ENCODE measurements at regions not wholly inside any gene's neighbourhood (a gene's known extent, or its start where the extent isn't known, plus 50 kb on each side); places are given as distances from the start of the nearest gene placed in this dataset.

- H3K9ac ChIP-seq (ENCODE audit: insufficient read depth, low read length), result no peak overlapping the region
- H3K36me3 ChIP-seq (ENCODE audit: control insufficient read depth, insufficient read depth, low read length), result no peaks in the 10 kb centered on the region
- no peaks in the 10 kb centered on the region for H3K4me1 ChIP-seq (ENCODE audit: control insufficient read depth, extremely low read depth, insufficient read depth, low read length)
- H4K20me1 ChIP-seq (ENCODE audit: control insufficient read depth, extremely low read depth, insufficient read depth, low read length), result no peaks in the 10 kb centered on the region
- H3K27me3 ChIP-seq (ENCODE audit: control insufficient read depth, insufficient read depth, low read length), result peaks cover 48% of the 10 kb centered on the region
- no peaks in the 10 kb centered on the region for H3K79me2 ChIP-seq (ENCODE audit: control insufficient read depth, insufficient read depth, low read length)
- no peaks in the 10 kb centered on the region for H3K9me3 ChIP-seq (ENCODE audit: control insufficient read depth, insufficient read depth, low read depth, low read length)
- no peak overlapping the region for H3K4me3 ChIP-seq (replicated peaks in 1 of 4; ENCODE audit: control extremely low read depth in 1 of 4, insufficient read depth in 1 of 4, low read depth in 3 of 4, low read length in 4 of 4)
- peak; percentile 27 to 48 for DNase-seq (ENCODE audit: low read depth in 2 of 2)
- no peak overlapping the region for H3K27ac ChIP-seq (ENCODE audit: insufficient read depth, low read length)
- TF ChIP-seq CTCF (conservative IDR thresholded peaks at IDR 0.05 in 1 of 2, IDR thresholded peaks at IDR 0.05 in 1 of 2; ENCODE audit: low read depth in 1 of 2, low read length in 2 of 2), result peak; percentile 62 to 76
- TF ChIP-seq EZH2 (IDR thresholded peaks at IDR 0.05; ENCODE audit: low read length, missing control alignments), result peak; percentile 88
- H2AFZ ChIP-seq (ENCODE audit: low read length), result no peak overlapping the region
- no peak overlapping the region for H3K4me2 ChIP-seq (ENCODE audit: extremely low read depth, insufficient read depth, low read length)
These were observed 79.8 kb downstream of the RHCG start for GRCh38 chr15:89416339-89417183.

- Histone ChIP-seq H3K27me3 (ENCODE audit: control insufficient read depth, insufficient read depth, low read length) (peaks cover 65% of the 10 kb centered on the region), H3K4me2 (ENCODE audit: extremely low read depth, insufficient read depth, low read length) (no peak overlapping the region), H3K9ac (ENCODE audit: insufficient read depth, low read length) (no peak overlapping the region), H3K9me3 (ENCODE audit: control insufficient read depth, insufficient read depth, low read depth, low read length) (no peaks in the 10 kb centered on the region), H4K20me1 (ENCODE audit: control insufficient read depth, extremely low read depth, insufficient read depth, low read length) (no peaks in the 10 kb centered on the region), H3K79me2 (ENCODE audit: control insufficient read depth, insufficient read depth, low read length) (no peaks in the 10 kb centered on the region), H2AFZ (ENCODE audit: low read length) (no peak overlapping the region), H3K36me3 (ENCODE audit: control insufficient read depth, insufficient read depth, low read length) (no peaks in the 10 kb centered on the region), H3K27ac (ENCODE audit: insufficient read depth, low read length) (no peak overlapping the region), H3K4me1 (ENCODE audit: control insufficient read depth, extremely low read depth, insufficient read depth, low read length) (no peaks in the 10 kb centered on the region), H3K4me3 (replicated peaks in 1 of 4; ENCODE audit: control extremely low read depth in 1 of 4, insufficient read depth in 1 of 4, low read depth in 3 of 4, low read length in 4 of 4) (no peak overlapping the region)
- no peak for TF ChIP-seq CTCF (conservative IDR thresholded peaks at IDR 0.05 in 1 of 2, IDR thresholded peaks at IDR 0.05 in 1 of 2; ENCODE audit: low read depth in 1 of 2, low read length in 2 of 2)
- DNase-seq (ENCODE audit: low read depth in 2 of 2), result no peak
These were observed 79.9 kb upstream of the POLG start for GRCh38 chr15:89414571-89414970.

GRCh38 chr15:89413877-89414276 is 79.3 kb upstream of the POLG start:
- DNase-seq (ENCODE audit: low read depth in 2 of 2), result no peak
- no peak overlapping the region for H2AFZ ChIP-seq (ENCODE audit: low read length)
- TF ChIP-seq CTCF (conservative IDR thresholded peaks at IDR 0.05 in 1 of 2, IDR thresholded peaks at IDR 0.05 in 1 of 2; ENCODE audit: low read depth in 1 of 2, low read length in 2 of 2) (no peak), EZH2 (IDR thresholded peaks at IDR 0.05; ENCODE audit: low read length, missing control alignments) (no peak)
- no peak overlapping the region for H3K4me3 ChIP-seq (replicated peaks in 1 of 4; ENCODE audit: control extremely low read depth in 1 of 4, insufficient read depth in 1 of 4, low read depth in 3 of 4, low read length in 4 of 4)
- H3K27ac ChIP-seq (ENCODE audit: insufficient read depth, low read length), result no peak overlapping the region
- H3K9ac ChIP-seq (ENCODE audit: insufficient read depth, low read length), result no peak overlapping the region
- H3K27me3 ChIP-seq (ENCODE audit: control insufficient read depth, insufficient read depth, low read length), result peaks cover 71% of the 10 kb centered on the region
- H4K20me1 ChIP-seq (ENCODE audit: control insufficient read depth, extremely low read depth, insufficient read depth, low read length), result no peaks in the 10 kb centered on the region
- H3K9me3 ChIP-seq (ENCODE audit: control insufficient read depth, insufficient read depth, low read depth, low read length), result no peaks in the 10 kb centered on the region
- peaks cover 4% of the 10 kb centered on the region for H3K4me1 ChIP-seq (ENCODE audit: control insufficient read depth, extremely low read depth, insufficient read depth, low read length)
- no peaks in the 10 kb centered on the region for H3K36me3 ChIP-seq (ENCODE audit: control insufficient read depth, insufficient read depth, low read length)
- H3K4me2 ChIP-seq (ENCODE audit: extremely low read depth, insufficient read depth, low read length), result no peak overlapping the region
- no peaks in the 10 kb centered on the region for H3K79me2 ChIP-seq (ENCODE audit: control insufficient read depth, insufficient read depth, low read length)
